ENCODE measurements at regions not wholly inside any gene's neighbourhood (a gene's known extent, or its start where the extent isn't known, plus 50 kb on each side); places are given as distances from the start of the nearest gene placed in this dataset.

GRCh38 chr3:28856796-28857195, 424.1 kb upstream of the RBMS3 start:
- Histone ChIP-seq H3K27ac (ENCODE audit: low read depth in 2 of 2, low read length in 2 of 2) (no peak overlapping the region), H3K4me3 (ENCODE audit: low read length in 2 of 2) (no peak overlapping the region), H3K36me3 (ENCODE audit: control insufficient read depth in 2 of 2, insufficient read depth in 2 of 2, low read length in 2 of 2) (no peaks in the 10 kb centered on the region), H3K4me1 (ENCODE audit: control insufficient read depth in 2 of 2, insufficient read depth in 2 of 2, low read length in 2 of 2) (no peaks in the 10 kb centered on the region), H3K27me3 (ENCODE audit: control insufficient read depth in 2 of 2, insufficient read depth in 2 of 2, low read length in 2 of 2) (no peaks in the 10 kb centered on the region), H3K9me3 (ENCODE audit: control insufficient read depth in 2 of 2, low read length in 2 of 2) (no peaks in the 10 kb centered on the region), H3K9ac (ENCODE audit: low read depth in 1 of 2, low read length in 2 of 2) (no peak overlapping the region)

- no peak overlapping the region for H3K9ac ChIP-seq (ENCODE audit: low read depth in 1 of 2, low read length in 2 of 2)
- H3K27me3 ChIP-seq (ENCODE audit: control insufficient read depth in 2 of 2, insufficient read depth in 2 of 2, low read length in 2 of 2) = no peaks in the 10 kb centered on the region
- H3K36me3 ChIP-seq (ENCODE audit: control insufficient read depth in 2 of 2, insufficient read depth in 2 of 2, low read length in 2 of 2) = no peaks in the 10 kb centered on the region
- H3K4me3 ChIP-seq (ENCODE audit: low read length in 2 of 2) = no peak overlapping the region
- H3K9me3 ChIP-seq (ENCODE audit: control insufficient read depth in 2 of 2, low read length in 2 of 2) = no peaks in the 10 kb centered on the region
- no peaks in the 10 kb centered on the region for H3K4me1 ChIP-seq (ENCODE audit: control insufficient read depth in 2 of 2, insufficient read depth in 2 of 2, low read length in 2 of 2)
- H3K27ac ChIP-seq (ENCODE audit: low read depth in 2 of 2, low read length in 2 of 2) = no peak overlapping the region
These were observed 421.0 kb upstream of the RBMS3 start for GRCh38 chr3:28859897-28860296.

GRCh38 chr3:28860307-28860706, 420.6 kb upstream of the RBMS3 start:
- Histone ChIP-seq H3K9ac (ENCODE audit: low read depth in 1 of 2, low read length in 2 of 2) (no peak overlapping the region), H3K4me3 (ENCODE audit: low read length in 2 of 2) (no peak overlapping the region), H3K36me3 (ENCODE audit: control insufficient read depth in 2 of 2, insufficient read depth in 2 of 2, low read length in 2 of 2) (no peaks in the 10 kb centered on the region), H3K27ac (ENCODE audit: low read depth in 2 of 2, low read length in 2 of 2) (no peak overlapping the region), H3K27me3 (ENCODE audit: control insufficient read depth in 2 of 2, insufficient read depth in 2 of 2, low read length in 2 of 2) (no peaks in the 10 kb centered on the region), H3K9me3 (ENCODE audit: control insufficient read depth in 2 of 2, low read length in 2 of 2) (no peaks in the 10 kb centered on the region), H3K4me1 (ENCODE audit: control insufficient read depth in 2 of 2, insufficient read depth in 2 of 2, low read length in 2 of 2) (no peaks in the 10 kb centered on the region)

GRCh38 chr3:28863186-28863585, 417.7 kb upstream of the RBMS3 start:
- Histone ChIP-seq H3K4me3 (ENCODE audit: low read length in 2 of 2) (no peak overlapping the region), H3K9ac (ENCODE audit: low read depth in 1 of 2, low read length in 2 of 2) (no peak overlapping the region), H3K27ac (ENCODE audit: low read depth in 2 of 2, low read length in 2 of 2) (no peak overlapping the region)

GRCh38 chr3:28867836-28868235, 413.0 kb upstream of the RBMS3 start:
- Histone ChIP-seq H3K36me3 (ENCODE audit: control insufficient read depth in 2 of 2, insufficient read depth in 2 of 2, low read length in 2 of 2) (no peaks in the 10 kb centered on the region), H3K4me3 (ENCODE audit: low read length in 2 of 2) (no peak overlapping the region), H3K9ac (ENCODE audit: low read depth in 1 of 2, low read length in 2 of 2) (no peak overlapping the region), H3K4me1 (ENCODE audit: control insufficient read depth in 2 of 2, insufficient read depth in 2 of 2, low read length in 2 of 2) (no peaks in the 10 kb centered on the region), H3K9me3 (ENCODE audit: control insufficient read depth in 2 of 2, low read length in 2 of 2) (peaks cover 0 to 2% of the 10 kb centered on the region in 2 donors), H3K27ac (ENCODE audit: low read depth in 2 of 2, low read length in 2 of 2) (no peak overlapping the region), H3K27me3 (ENCODE audit: control insufficient read depth in 2 of 2, insufficient read depth in 2 of 2, low read length in 2 of 2) (no peaks in the 10 kb centered on the region)

More at GRCh38 chr3:28863186-28863585, 417.7 kb upstream of the RBMS3 start:
- Histone ChIP-seq H3K27me3 (ENCODE audit: control insufficient read depth in 2 of 2, insufficient read depth in 2 of 2, low read length in 2 of 2) (no peaks in the 10 kb centered on the region), H3K36me3 (ENCODE audit: control insufficient read depth in 2 of 2, insufficient read depth in 2 of 2, low read length in 2 of 2) (no peaks in the 10 kb centered on the region), H3K4me1 (ENCODE audit: control insufficient read depth in 2 of 2, insufficient read depth in 2 of 2, low read length in 2 of 2) (no peaks in the 10 kb centered on the region), H3K9me3 (ENCODE audit: control insufficient read depth in 2 of 2, low read length in 2 of 2) (no peaks in the 10 kb centered on the region)

- Histone ChIP-seq H3K36me3 (ENCODE audit: control insufficient read depth in 2 of 2, insufficient read depth in 2 of 2, low read length in 2 of 2) (no peaks in the 10 kb centered on the region), H3K27me3 (ENCODE audit: control insufficient read depth in 2 of 2, insufficient read depth in 2 of 2, low read length in 2 of 2) (no peaks in the 10 kb centered on the region), H3K9me3 (ENCODE audit: control insufficient read depth in 2 of 2, low read length in 2 of 2) (peaks cover 0 to 3% of the 10 kb centered on the region in 2 donors), H3K4me1 (ENCODE audit: control insufficient read depth in 2 of 2, insufficient read depth in 2 of 2, low read length in 2 of 2) (no peaks in the 10 kb centered on the region), H3K27ac (ENCODE audit: low read depth in 2 of 2, low read length in 2 of 2) (no peak overlapping the region), H3K9ac (ENCODE audit: low read depth in 1 of 2, low read length in 2 of 2) (no peak overlapping the region), H3K4me3 (ENCODE audit: low read length in 2 of 2) (no peak overlapping the region)
These were observed 412.0 kb upstream of the RBMS3 start for GRCh38 chr3:28868897-28869296.

- Histone ChIP-seq H3K27ac (ENCODE audit: low read depth in 2 of 2, low read length in 2 of 2) (no peak overlapping the region), H3K9ac (ENCODE audit: low read depth in 1 of 2, low read length in 2 of 2) (no peak overlapping the region), H3K4me1 (ENCODE audit: control insufficient read depth in 2 of 2, insufficient read depth in 2 of 2, low read length in 2 of 2) (no peaks in the 10 kb centered on the region), H3K27me3 (ENCODE audit: control insufficient read depth in 2 of 2, insufficient read depth in 2 of 2, low read length in 2 of 2) (no peaks in the 10 kb centered on the region), H3K4me3 (ENCODE audit: low read length in 2 of 2) (no peak overlapping the region), H3K9me3 (ENCODE audit: control insufficient read depth in 2 of 2, low read length in 2 of 2) (peaks cover 0 to under 1% of the 10 kb centered on the region in 2 donors), H3K36me3 (ENCODE audit: control insufficient read depth in 2 of 2, insufficient read depth in 2 of 2, low read length in 2 of 2) (no peaks in the 10 kb centered on the region)
These were observed 403.0 kb upstream of the RBMS3 start for GRCh38 chr3:28877912-28878311.

GRCh38 chr3:28890373-28890772, 390.5 kb upstream of the RBMS3 start:
- Histone ChIP-seq H3K4me3 (ENCODE audit: low read length in 2 of 2) (no peak overlapping the region), H3K9me3 (ENCODE audit: control insufficient read depth in 2 of 2, low read length in 2 of 2) (peaks cover 0 to 2% of the 10 kb centered on the region in 2 donors), H3K9ac (ENCODE audit: low read depth in 1 of 2, low read length in 2 of 2) (no peak overlapping the region), H3K27ac (ENCODE audit: low read depth in 2 of 2, low read length in 2 of 2) (no peak overlapping the region), H3K4me1 (ENCODE audit: control insufficient read depth in 2 of 2, insufficient read depth in 2 of 2, low read length in 2 of 2) (no peaks in the 10 kb centered on the region), H3K27me3 (ENCODE audit: control insufficient read depth in 2 of 2, insufficient read depth in 2 of 2, low read length in 2 of 2) (no peaks in the 10 kb centered on the region), H3K36me3 (ENCODE audit: control insufficient read depth in 2 of 2, insufficient read depth in 2 of 2, low read length in 2 of 2) (no peaks in the 10 kb centered on the region)

GRCh38 chr3:28891485-28891884, 389.4 kb upstream of the RBMS3 start:
- Histone ChIP-seq H3K27me3 (ENCODE audit: control insufficient read depth in 2 of 2, insufficient read depth in 2 of 2, low read length in 2 of 2) (no peaks in the 10 kb centered on the region), H3K27ac (ENCODE audit: low read depth in 2 of 2, low read length in 2 of 2) (no peak overlapping the region), H3K9ac (ENCODE audit: low read depth in 1 of 2, low read length in 2 of 2) (no peak overlapping the region), H3K36me3 (ENCODE audit: control insufficient read depth in 2 of 2, insufficient read depth in 2 of 2, low read length in 2 of 2) (no peaks in the 10 kb centered on the region), H3K4me3 (ENCODE audit: low read length in 2 of 2) (no peak overlapping the region), H3K4me1 (ENCODE audit: control insufficient read depth in 2 of 2, insufficient read depth in 2 of 2, low read length in 2 of 2) (no peaks in the 10 kb centered on the region), H3K9me3 (ENCODE audit: control insufficient read depth in 2 of 2, low read length in 2 of 2) (peaks cover 0 to 2% of the 10 kb centered on the region in 2 donors)

GRCh38 chr3:28900301-28900700, 380.6 kb upstream of the RBMS3 start:
- H3K36me3 ChIP-seq (ENCODE audit: control insufficient read depth in 2 of 2, insufficient read depth in 2 of 2, low read length in 2 of 2) = no peaks in the 10 kb centered on the region
- no peak overlapping the region for H3K27ac ChIP-seq (ENCODE audit: low read depth in 2 of 2, low read length in 2 of 2)
- no peaks in the 10 kb centered on the region for H3K27me3 ChIP-seq (ENCODE audit: control insufficient read depth in 2 of 2, insufficient read depth in 2 of 2, low read length in 2 of 2)
- H3K9me3 ChIP-seq (ENCODE audit: control insufficient read depth in 2 of 2, low read length in 2 of 2) = no peaks in the 10 kb centered on the region
- H3K9ac ChIP-seq (ENCODE audit: low read depth in 1 of 2, low read length in 2 of 2) = no peak overlapping the region
- H3K4me3 ChIP-seq (ENCODE audit: low read length in 2 of 2) = no peak overlapping the region
- no peaks in the 10 kb centered on the region for H3K4me1 ChIP-seq (ENCODE audit: control insufficient read depth in 2 of 2, insufficient read depth in 2 of 2, low read length in 2 of 2)

- Histone ChIP-seq H3K27ac (ENCODE audit: low read depth in 2 of 2, low read length in 2 of 2) (no peak overlapping the region), H3K36me3 (ENCODE audit: control insufficient read depth in 2 of 2, insufficient read depth in 2 of 2, low read length in 2 of 2) (no peaks in the 10 kb centered on the region), H3K9me3 (ENCODE audit: control insufficient read depth in 2 of 2, low read length in 2 of 2) (no peaks in the 10 kb centered on the region), H3K9ac (ENCODE audit: low read depth in 1 of 2, low read length in 2 of 2) (no peak overlapping the region), H3K4me3 (ENCODE audit: low read length in 2 of 2) (no peak overlapping the region), H3K27me3 (ENCODE audit: control insufficient read depth in 2 of 2, insufficient read depth in 2 of 2, low read length in 2 of 2) (no peaks in the 10 kb centered on the region), H3K4me1 (ENCODE audit: control insufficient read depth in 2 of 2, insufficient read depth in 2 of 2, low read length in 2 of 2) (no peaks in the 10 kb centered on the region)
These were observed 379.9 kb upstream of the RBMS3 start for GRCh38 chr3:28901018-28901417.
